Psoas muscle (tissue), 7 donors: ENCODE measurements at regions not wholly inside any gene's neighbourhood (a gene's known extent, or its start where the extent isn't known, plus 50 kb on each side); places are given as distances from the start of the nearest gene placed in this dataset.

Experiments
- ATAC-seq, 4 donors: fragments of 200-7000 bp; cut with Tn5 transposase; one replicate each; pipeline ENCODE4 v1.9.1; 2020; ENCODE audit warnings: moderate library complexity in 3 of 4, mild to moderate bottlenecking in 2 of 4
- DNase-seq, 2 donors: peaks; one replicate each; pipeline ENCODE4 v3.0.0-alpha.2; 2020
- H3K27ac ChIP-seq: fragments of 200-600 bp; one replicate; pipeline ENCODE4 v1.8.0; 2022
- H3K27me3 ChIP-seq, 3 donors: fragments of 200-600 bp in 1 of 3; one replicate each; pipeline versions ENCODE4 v1.6.1 to v1.8.0; 2013 to 2022; ENCODE audit warnings: low read length in 2 of 3, mild to moderate bottlenecking in 2 of 3, moderate library complexity in 1 of 3; ENCODE audit not compliant: insufficient read depth in 3 of 3
- H3K36me3 ChIP-seq, 2 donors: fragments of 200-600 bp in 1 of 2; one replicate each; pipeline versions ENCODE4 v1.6.1 to v1.8.0; 2013 to 2022; ENCODE audit warnings: low read depth in 1 of 2, mild to moderate bottlenecking in 1 of 2, moderate library complexity in 1 of 2; ENCODE audit not compliant: insufficient read depth in 1 of 2
- H3K4me1 ChIP-seq: fragments of 200-600 bp; one replicate; pipeline ENCODE4 v1.8.0; 2022
- H3K4me3 ChIP-seq: fragments of 200-600 bp; one replicate; pipeline ENCODE4 v1.8.0; 2022; ENCODE audit warnings: mild to moderate bottlenecking
- H3K9me3 ChIP-seq: fragments of 200-600 bp; one replicate; pipeline ENCODE4 v1.8.0; 2022
- CTCF ChIP-seq: fragments of 200-600 bp; IDR thresholded peaks from one replicate; pipeline ENCODE4 v1.8.0; 2022; ENCODE audit warnings: antibody characterized with exemption
- WGBS, 3 donors: extraction: QIAGEN DNeasy Blood & Tissue Kit; methylation state at CpG; one replicate each; pipeline versions ENCODE4 v1.1.6 to v1.1.7; 2013; 5-methylcytosine and 5-hydroxymethylcytosine counted together
- intact Hi-C, 2 donors: fragments of 100-400 bp; cut with DNase I; formaldehyde crosslinking; loops; one replicate each; pipeline versions ENCODE4 v1.11.0 to v1.14.2; 2022
- donor health status: healthy with polysubstance abuse.
- donor health status: DM: no; HTN: no; CAD: no; lungs with moderate emphysema.
- donor health status: Bipolar disorder and iron deficiency.
- donor health status: healthy.
- donor health status: DM: yes; HTN: yes; CAD: no.
- donor health status: DM: no; HTN: no; CAD: no.
- donor health status: DM: yes; HTN: yes; CAD: no.

- no peaks in the 10 kb centered on the region for H3K4me1 ChIP-seq
- intact Hi-C loops = no loop called here
- no peaks in the 10 kb centered on the region for H3K9me3 ChIP-seq
- no peak for DNase-seq
- H3K27me3 ChIP-seq = peaks cover 0 to 17% (median 0%) of the 10 kb centered on the region in 3 donors
- H3K36me3 ChIP-seq = no peaks in the 10 kb centered on the region
- no peak overlapping the region for H3K4me3 ChIP-seq
- 56 to 78% (median 64%) methylated on average over 2 of the region's 2 CpGs for WGBS, 3 donors
- no peak for TF ChIP-seq CTCF
- no peak overlapping the region for H3K27ac ChIP-seq
- no peak for ATAC-seq
Observed at GRCh38 chrX:38861489-38861888, 60.2 kb downstream of the MID1IP1 start.

- peaks cover 0 to 14% (median 0%) of the 10 kb centered on the region in 3 donors for H3K27me3 ChIP-seq
- TF ChIP-seq CTCF = no peak
- H3K36me3 ChIP-seq = no peaks in the 10 kb centered on the region
- no peak for ATAC-seq
- H3K27ac ChIP-seq = no peak overlapping the region
- no peak for DNase-seq
- intact Hi-C loops = no loop called here
- H3K4me1 ChIP-seq = no peaks in the 10 kb centered on the region
- WGBS, 3 donors = 51 to 90% (median 65%) methylated on average over 1 to 3 of the region's 3 CpGs
- H3K4me3 ChIP-seq = no peak overlapping the region
- H3K9me3 ChIP-seq = no peaks in the 10 kb centered on the region
Observed at GRCh38 chrX:38862100-38862499, 60.8 kb downstream of the MID1IP1 start.

- H3K36me3 ChIP-seq = no peaks in the 10 kb centered on the region
- intact Hi-C loops = no loop called here
- H3K4me3 ChIP-seq = no peak overlapping the region
- TF ChIP-seq CTCF = no peak
- ATAC-seq = peak in 2 of 4 donors; percentile 51 to 61
- H3K27ac ChIP-seq = peak overlapping the region; percentile 61
- H3K27me3 ChIP-seq = peaks cover 0 to 9% (median 0%) of the 10 kb centered on the region in 3 donors
- H3K9me3 ChIP-seq = no peaks in the 10 kb centered on the region
- WGBS, 3 donors = 8 to 56% (median 15%) methylated on average over 1 of the region's 1 CpG
- no peak for DNase-seq
- H3K4me1 ChIP-seq = no peaks in the 10 kb centered on the region
Observed at GRCh38 chrX:38864165-38864564, 62.9 kb downstream of the MID1IP1 start.

- TF ChIP-seq CTCF = no peak
- intact Hi-C loops = no loop called here
- no peak for DNase-seq
- no peak overlapping the region for H3K4me3 ChIP-seq
- no peaks in the 10 kb centered on the region for H3K36me3 ChIP-seq
- H3K27me3 ChIP-seq = peaks cover 0 to 4% (median 0%) of the 10 kb centered on the region in 3 donors
- WGBS, 3 donors = 73 to 95% (median 74%) methylated on average over 6 of the region's 6 CpGs
- H3K27ac ChIP-seq = peak overlapping the region; percentile 75
- no peaks in the 10 kb centered on the region for H3K9me3 ChIP-seq
- no peaks in the 10 kb centered on the region for H3K4me1 ChIP-seq
- ATAC-seq = no peak
Observed at GRCh38 chrX:38868321-38868720, 67.1 kb downstream of the MID1IP1 start.

GRCh38 chrX:38868941-38869401 lies 67.7 kb downstream of the MID1IP1 start:
- intact Hi-C loops = no loop called here
- H3K4me3 ChIP-seq = peak overlapping the region; percentile 48
- no peak for DNase-seq
- ATAC-seq = peak; percentile 86 to 89 (median 88)
- peaks cover 0 to 4% (median 0%) of the 10 kb centered on the region in 3 donors for H3K27me3 ChIP-seq
- H3K27ac ChIP-seq = peak overlapping the region; percentile 75
- TF ChIP-seq CTCF = no peak
- H3K9me3 ChIP-seq = no peaks in the 10 kb centered on the region
- H3K36me3 ChIP-seq = no peaks in the 10 kb centered on the region
- no peaks in the 10 kb centered on the region for H3K4me1 ChIP-seq
- WGBS, 3 donors = 9 to 32% (median 29%) methylated on average over 3 of the region's 3 CpGs
